HS-27A (cell line): ENCODE measurements at regions not wholly inside any gene's neighbourhood (a gene's known extent, or its start where the extent isn't known, plus 50 kb on each side); places are given as distances from the start of the nearest gene placed in this dataset.

Experiments used
- DNase-seq: peaks from one replicate; pipeline ENCODE4 v3.0.0-alpha.2; 2012; ENCODE audit warnings: low read depth, missing footprints

- no peak for DNase-seq
Observed at GRCh38 chr10:44028384-44029137, 356.3 kb downstream of the CXCL12 start.

DNA sequence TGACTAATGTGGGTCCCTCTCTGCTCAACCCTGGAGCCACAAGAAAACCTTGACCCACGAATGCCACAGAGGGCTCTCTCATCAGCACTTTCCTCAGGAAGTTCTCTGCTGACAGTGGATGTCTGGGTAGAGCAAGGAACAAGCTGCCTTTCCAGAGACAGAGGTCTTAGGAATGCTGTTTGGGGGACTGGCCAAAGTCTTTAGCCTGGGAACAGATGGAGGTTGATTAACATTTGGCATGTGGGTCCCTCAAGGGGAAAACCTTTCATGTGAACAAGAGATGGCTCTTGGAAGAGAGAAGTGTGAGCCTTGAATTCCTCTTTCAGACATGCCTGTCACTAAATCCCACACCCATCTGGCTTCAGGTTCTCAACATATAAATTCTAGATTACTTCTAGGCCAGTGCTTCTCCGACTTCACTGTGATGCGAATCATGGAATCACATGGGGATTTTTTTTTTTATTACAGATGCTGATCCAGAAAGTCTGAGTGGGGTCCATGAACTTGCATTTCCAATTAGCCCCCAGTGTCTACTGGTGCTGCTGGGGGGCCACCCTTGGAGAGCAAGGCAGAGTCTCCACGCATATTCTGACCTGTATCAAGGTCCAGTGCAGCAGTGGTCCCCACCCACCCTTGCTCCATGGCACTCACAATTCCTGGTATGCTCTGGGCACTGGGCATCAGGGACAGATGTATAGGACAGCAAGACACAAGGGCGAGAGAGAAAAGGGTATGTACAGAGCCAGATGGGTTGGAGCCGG, 360.4 kb downstream of the CXCL12 start:
- DNase-seq: no peak

DNA sequence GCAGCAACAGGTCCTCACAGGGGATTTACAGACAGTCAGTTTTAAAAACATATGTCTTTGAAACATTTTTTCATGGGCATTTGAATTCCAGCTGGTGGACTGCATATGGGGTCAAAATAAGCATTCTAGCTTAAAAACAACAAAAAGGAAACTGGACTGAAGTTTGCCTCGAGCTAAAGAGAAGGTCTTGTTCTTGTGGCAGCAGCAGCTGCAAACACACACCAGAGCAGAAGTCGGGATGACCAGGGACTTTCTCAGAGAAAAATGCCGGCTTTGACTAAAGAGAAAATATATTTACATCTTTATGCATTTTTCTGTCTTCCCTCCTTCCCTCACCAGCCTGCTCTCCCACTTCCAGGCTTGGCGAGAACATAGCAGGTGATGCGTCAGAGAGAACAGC, 361.4 kb downstream of the CXCL12 start:
- no peak for DNase-seq

GRCh38 chr10:44022203-44022602, 362.7 kb downstream of the CXCL12 start:
- DNase-seq: no peak

DNA sequence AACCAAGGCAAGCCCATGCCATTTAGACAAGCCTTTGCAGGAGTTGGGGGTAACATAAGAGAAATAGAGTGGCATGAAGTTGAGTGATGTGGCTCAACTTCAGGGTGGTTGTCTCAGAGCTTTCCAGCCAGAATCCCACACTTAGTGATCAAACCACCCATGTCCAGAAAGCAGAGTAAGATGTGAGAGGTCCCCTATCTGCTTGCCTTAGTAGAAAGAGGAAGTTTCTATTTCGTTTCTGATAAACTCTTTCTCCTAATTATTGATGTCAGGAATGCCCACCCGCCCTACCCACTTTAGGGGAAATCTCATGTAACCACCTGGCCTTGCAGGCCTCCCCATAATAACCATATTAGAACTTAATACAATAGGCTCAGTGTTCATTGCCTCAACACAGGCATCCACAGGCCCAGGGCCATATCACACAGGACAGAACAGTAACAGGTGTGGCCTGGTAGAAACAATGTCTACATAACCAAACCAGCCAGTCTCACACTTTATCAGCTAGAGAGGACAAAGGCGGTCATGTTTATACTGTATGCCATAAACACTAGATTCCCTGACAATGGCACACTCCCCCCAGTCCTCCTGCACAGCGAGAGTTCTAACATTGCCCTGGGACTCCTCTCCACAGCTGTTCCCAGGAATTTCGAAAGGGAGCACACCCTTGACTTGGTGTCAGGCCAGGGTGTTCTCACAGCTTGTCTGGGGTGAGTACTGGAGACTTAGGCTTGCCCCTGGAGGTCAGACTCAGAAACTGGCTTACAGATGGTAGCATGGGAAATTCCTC, 364.4 kb downstream of the CXCL12 start:
- DNase-seq: no peak

GRCh38 chr10:44017483-44018145, 367.3 kb downstream of the CXCL12 start:
- DNase-seq: no peak

GRCh38 chr10:44016589-44017482, 368.1 kb downstream of the CXCL12 start:
- DNase-seq: no peak

- DNase-seq: no peak
Observed at GRCh38 chr10:44015702-44016500, 367.2 kb upstream of the ZNF32 start.

- DNase-seq: no peak
Observed at GRCh38 chr10:44014644-44015250, 366.1 kb upstream of the ZNF32 start.

- DNase-seq: no peak
Observed at GRCh38 chr10:44013981-44014380, 365.3 kb upstream of the ZNF32 start.

DNA sequence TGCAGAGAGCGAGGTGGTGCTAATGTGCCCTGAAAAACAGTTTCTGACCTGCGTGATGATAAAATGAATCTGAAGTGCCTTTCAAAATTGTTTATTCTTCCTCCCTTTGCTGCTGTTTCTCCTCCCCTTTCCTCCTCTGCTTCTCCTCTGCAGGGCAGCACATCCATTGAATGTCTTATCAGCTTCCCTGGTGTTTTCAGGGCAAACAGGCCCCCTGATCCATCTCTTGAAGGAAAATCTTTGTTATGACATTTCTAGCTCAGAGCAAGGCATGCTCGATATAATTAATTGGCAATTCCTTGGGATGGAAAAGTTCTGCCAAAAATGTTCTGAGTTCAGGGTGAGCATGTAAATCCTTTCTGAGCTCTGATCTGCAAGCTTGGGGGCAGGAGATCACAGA, 364.2 kb upstream of the ZNF32 start:
- no peak for DNase-seq

- DNase-seq: no peak
Observed at GRCh38 chr10:44011603-44011981, 362.9 kb upstream of the ZNF32 start.

GRCh38 chr10:44010873-44011602, 362.4 kb upstream of the ZNF32 start:
- DNase-seq: no peak

DNA sequence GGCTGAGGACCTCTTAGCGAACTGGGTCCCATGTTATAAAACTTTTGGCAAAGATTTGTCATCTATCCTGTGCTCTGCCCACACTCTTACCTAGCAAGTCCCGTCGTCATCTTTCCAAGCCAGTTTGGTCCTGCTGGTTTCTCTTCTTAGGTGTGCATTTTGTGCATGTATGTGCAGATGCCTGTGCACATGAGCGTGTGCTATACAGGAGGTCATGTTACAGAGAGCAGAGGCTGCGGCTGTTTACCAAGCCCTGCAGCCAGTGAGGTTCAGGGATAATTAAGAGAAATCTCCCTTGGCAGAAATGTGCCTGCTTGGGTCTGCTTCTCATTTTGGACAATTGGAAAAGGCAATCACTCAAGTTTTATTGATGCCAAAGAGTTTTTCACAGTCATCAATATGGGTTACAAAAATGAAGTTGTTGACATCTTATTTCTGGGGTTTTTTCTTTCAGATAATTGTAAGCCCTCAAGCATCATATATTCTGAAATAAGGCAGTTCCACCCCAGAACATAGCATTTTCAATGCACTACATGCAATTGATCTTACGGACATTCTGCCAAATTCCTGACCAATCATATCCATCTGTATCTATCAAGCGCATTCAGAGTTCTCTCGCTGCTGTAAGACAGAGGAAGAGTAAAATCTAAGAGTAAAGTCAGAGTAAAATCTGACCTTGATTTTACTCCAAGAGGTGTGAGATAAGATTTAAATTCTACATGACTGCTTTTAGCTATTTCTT, 361.4 kb upstream of the ZNF32 start:
- DNase-seq: no peak

GRCh38 chr10:44008917-44009709, 360.4 kb upstream of the ZNF32 start:
- no peak for DNase-seq

DNA sequence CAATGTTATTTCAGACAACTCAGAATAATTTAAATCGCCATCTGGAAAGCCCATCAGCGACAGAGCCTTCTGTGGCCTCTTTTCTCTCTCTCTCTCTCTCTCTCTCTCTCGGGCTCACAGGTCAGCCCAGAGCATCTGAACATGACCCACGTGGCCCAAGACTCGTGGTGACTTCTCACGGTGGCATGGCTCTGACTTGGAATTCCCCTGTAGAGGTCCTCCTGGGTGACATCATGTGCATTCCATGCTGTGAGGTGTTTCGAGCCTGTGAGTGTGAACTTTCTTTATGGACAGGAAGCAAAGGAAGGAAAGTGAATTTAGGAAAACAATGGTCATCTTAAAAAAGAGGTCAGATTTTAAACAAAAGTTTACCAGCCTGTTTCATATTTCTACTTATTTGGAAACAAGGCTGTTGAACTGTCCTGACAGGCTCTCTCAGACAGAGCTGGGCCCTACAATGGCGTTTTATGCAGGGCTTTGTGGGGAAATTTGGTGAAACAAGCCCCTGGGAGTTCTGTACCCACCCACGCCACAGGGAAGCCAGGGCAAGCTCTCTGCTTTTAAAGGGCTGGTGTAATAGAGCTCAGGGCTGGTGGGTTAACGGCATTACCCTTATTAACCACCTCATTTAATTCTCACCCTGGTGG, 359.7 kb upstream of the ZNF32 start:
- DNase-seq: no peak

- DNase-seq: no peak
Observed at GRCh38 chr10:44006771-44007170, 358.1 kb upstream of the ZNF32 start.
